ENCODE measurements at regions not wholly inside any gene's neighbourhood (a gene's known extent, or its start where the extent isn't known, plus 50 kb on each side); places are given as distances from the start of the nearest gene placed in this dataset.
"Not testable (repeated sequence)": the region's sequence is repeated elsewhere in the genome, so short reads cannot be mapped to it uniquely, and the experiment has no call there.

GRCh38 chr4:20192736-20193135, 59.0 kb upstream of the SLIT2 start:
- no peaks in the 10 kb centered on the region for H3K36me3 ChIP-seq
- WGBS, 2 donors (ENCODE audit: low coverage in 1 of 2), result 70% methylated on average over 2 of the region's 2 CpGs
- H3K27ac ChIP-seq, result peak overlapping the region in 2 of 4 donors; percentile 34 to 38
- no peak overlapping the region for H3K4me3 ChIP-seq
- H3K4me1 ChIP-seq, result no peaks in the 10 kb centered on the region
- no peak for TF ChIP-seq POLR2AphosphoS5 (IDR thresholded peaks at IDR 0.05)
- no peak for TF ChIP-seq CTCF (IDR thresholded peaks at IDR 0.05)
- no peak for TF ChIP-seq POLR2A (IDR thresholded peaks at IDR 0.05)
- TF ChIP-seq EP300 (IDR thresholded peaks at IDR 0.05), result no peak
- no peaks in the 10 kb centered on the region for H3K9me3 ChIP-seq
- H3K27me3 ChIP-seq, result no peaks in the 10 kb centered on the region
- ATAC-seq, result no peak

- TF ChIP-seq EP300 (IDR thresholded peaks at IDR 0.05), result no peak
- no peak for TF ChIP-seq POLR2AphosphoS5 (IDR thresholded peaks at IDR 0.05)
- no peak for TF ChIP-seq CTCF (IDR thresholded peaks at IDR 0.05)
- TF ChIP-seq POLR2A (IDR thresholded peaks at IDR 0.05), result no peak
- H3K27ac ChIP-seq, result no peak overlapping the region
- no peaks in the 10 kb centered on the region for H3K27me3 ChIP-seq
- no peaks in the 10 kb centered on the region for H3K4me1 ChIP-seq
- no peaks in the 10 kb centered on the region for H3K9me3 ChIP-seq
- H3K36me3 ChIP-seq, result no peaks in the 10 kb centered on the region
- WGBS, 2 donors (ENCODE audit: low coverage in 1 of 2), result 40 to 64% methylated on average over 2 of the region's 2 CpGs
- no peak for ATAC-seq
- no peak overlapping the region for H3K4me3 ChIP-seq
Observed at GRCh38 chr4:20185103-20185502, 66.6 kb upstream of the SLIT2 start.

GRCh38 chr4:20183131-20183530, 68.6 kb upstream of the SLIT2 start:
- 91 to 93% methylated on average over 5 of the region's 5 CpGs for WGBS, 2 donors (ENCODE audit: low coverage in 1 of 2)
- H3K36me3 ChIP-seq, result not testable (repeated sequence)

GRCh38 chr4:20181926-20182325, 69.8 kb upstream of the SLIT2 start:
- H3K9me3 ChIP-seq, result peaks cover 0 to 9% (median 0%) of the 10 kb centered on the region in 3 donors
- H3K27ac ChIP-seq, result no peak overlapping the region
- H3K4me3 ChIP-seq, result no peak overlapping the region
- H3K4me1 ChIP-seq, result no peaks in the 10 kb centered on the region
- TF ChIP-seq CTCF (IDR thresholded peaks at IDR 0.05) (no peak), POLR2AphosphoS5 (IDR thresholded peaks at IDR 0.05) (no peak)
- 62 to 66% methylated on average over 3 of the region's 3 CpGs for WGBS, 2 donors (ENCODE audit: low coverage in 1 of 2)
- ATAC-seq, result no peak
- H3K36me3 ChIP-seq, result no peaks in the 10 kb centered on the region
- H3K27me3 ChIP-seq, result no peaks in the 10 kb centered on the region

More at GRCh38 chr4:20183131-20183530, 68.6 kb upstream of the SLIT2 start:
- not testable (repeated sequence) for H3K4me1 ChIP-seq, H3K4me3 ChIP-seq, H3K27me3 ChIP-seq, H3K9me3 ChIP-seq, H3K27ac ChIP-seq, ATAC-seq

GRCh38 chr4:20180509-20180908, 71.2 kb upstream of the SLIT2 start:
- no peak for ATAC-seq
- no peak overlapping the region for H3K27ac ChIP-seq
- TF ChIP-seq POLR2AphosphoS5 (IDR thresholded peaks at IDR 0.05) (no peak), EP300 (IDR thresholded peaks at IDR 0.05) (no peak)
- H3K9me3 ChIP-seq, result peaks cover 0 to 9% (median 0%) of the 10 kb centered on the region in 3 donors
- no peak overlapping the region for H3K4me3 ChIP-seq
- H3K36me3 ChIP-seq, result no peaks in the 10 kb centered on the region
- no peaks in the 10 kb centered on the region for H3K4me1 ChIP-seq
- no peaks in the 10 kb centered on the region for H3K27me3 ChIP-seq

- WGBS, 2 donors (ENCODE audit: low coverage in 1 of 2), result no CpG with 5 or more reads among the region's 24 CpGs
- Histone ChIP-seq H3K27me3 (no peaks in the 10 kb centered on the region), H3K4me1 (no peaks in the 10 kb centered on the region), H3K36me3 (no peaks in the 10 kb centered on the region), H3K9me3 (peaks cover 0 to 9% (median 0%) of the 10 kb centered on the region in 3 donors), H3K4me3 (no peak overlapping the region), H3K27ac (no peak overlapping the region)
- TF ChIP-seq POLR2AphosphoS5 (IDR thresholded peaks at IDR 0.05) (no peak), EP300 (IDR thresholded peaks at IDR 0.05) (no peak), POLR2A (IDR thresholded peaks at IDR 0.05) (no peak), CTCF (IDR thresholded peaks at IDR 0.05) (no peak)
- no peak for ATAC-seq
Observed at GRCh38 chr4:20178902-20179576, 72.7 kb upstream of the SLIT2 start.
